Activated T-helper 2 cell treated with anti-CD3 and anti-CD28 coated beads, Interferon-gamma antibody, Interleukin-2, Interleukin-4, amounts not matched to agents 10 μg/mL and 5 μg/mL and 100 μg/mL, durations not matched to agents 14 hours and 24 hours and 36 hours (primary cell): ENCODE measurements at regions not wholly inside any gene's neighbourhood (a gene's known extent, or its start where the extent isn't known, plus 50 kb on each side); places are given as distances from the start of the nearest gene placed in this dataset.
"Not testable (repeated sequence)": the region's sequence is repeated elsewhere in the genome, so short reads cannot be mapped to it uniquely, and the experiment has no call there.

Source experiments
- DNase-seq: peaks from one replicate; pipeline ENCODE4 v3.0.0; 2021; ENCODE audit warnings: low spot score
- H3K27ac Mint-ChIP-seq: one replicate; pipeline ENCODE4 v1.8.0; 2021; ENCODE audit warnings: mixed read lengths
- H3K27me3 Mint-ChIP-seq: one replicate; pipeline ENCODE4 v1.8.0; 2021; ENCODE audit warnings: low read depth, mixed read lengths
- H3K36me3 Mint-ChIP-seq: one replicate; pipeline ENCODE4 v1.8.0; 2021; ENCODE audit warnings: low read depth, mixed read lengths
- H3K4me1 Mint-ChIP-seq: one replicate; pipeline ENCODE4 v1.8.0; 2021; ENCODE audit warnings: low read depth, mixed read lengths
- H3K4me3 Mint-ChIP-seq: one replicate; pipeline ENCODE4 v1.8.0; 2021; ENCODE audit warnings: low read depth, mild to moderate bottlenecking, moderate library complexity, mixed read lengths
- H3K9me3 Mint-ChIP-seq: one replicate; pipeline ENCODE4 v1.8.0; 2021; ENCODE audit warnings: mixed read lengths
- intact Hi-C: fragments of 100-400 bp; cut with micrococcal nuclease; formaldehyde crosslinking; loops from one replicate; pipeline ENCODE4 v1.15.1; 2023

DNA sequence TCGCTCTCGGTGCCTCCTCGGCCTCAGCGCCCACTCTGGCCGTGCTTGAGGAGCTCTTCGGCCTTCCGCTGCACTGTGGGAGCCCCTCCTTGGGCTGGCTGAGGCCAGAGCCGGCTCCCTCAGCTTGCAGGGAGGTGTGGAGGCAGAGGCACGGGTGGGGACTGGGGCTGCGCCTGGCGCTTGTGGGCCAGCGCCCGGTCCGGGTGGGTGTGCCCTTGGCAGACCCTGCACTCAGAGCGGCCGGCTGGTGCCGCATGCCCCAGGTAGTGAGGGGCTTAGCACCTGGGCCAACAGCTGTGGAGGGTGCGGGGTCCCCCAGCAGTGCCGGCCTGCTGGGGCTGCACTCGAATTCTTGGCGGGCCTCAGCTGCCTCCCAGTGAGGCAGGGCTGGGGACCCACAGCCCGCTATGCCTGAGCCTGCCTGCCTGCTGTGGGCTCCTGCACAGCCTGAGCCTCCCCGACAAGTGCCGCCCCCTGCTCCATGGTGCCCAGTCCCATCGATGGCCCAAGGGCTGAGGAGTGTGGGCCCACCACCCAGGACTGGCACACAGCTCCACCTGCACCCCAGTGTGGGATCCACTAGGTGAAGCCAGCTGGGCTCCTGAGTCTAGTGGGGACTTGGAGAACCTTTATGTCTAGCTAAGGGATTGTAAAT, 2085.2 kb upstream of the ACO1 start:
- DNase-seq, result no peak
- no peaks in the 10 kb centered on the region for H3K4me1 Mint-ChIP-seq
- no peaks in the 10 kb centered on the region for H3K27me3 Mint-ChIP-seq
- peaks cover 13% of the 10 kb centered on the region for H3K9me3 Mint-ChIP-seq
- H3K36me3 Mint-ChIP-seq, result no peaks in the 10 kb centered on the region
- intact Hi-C loops, result no loop called here
- H3K4me3 Mint-ChIP-seq, result no peak overlapping the region
- H3K27ac Mint-ChIP-seq, result no peak overlapping the region

DNA sequence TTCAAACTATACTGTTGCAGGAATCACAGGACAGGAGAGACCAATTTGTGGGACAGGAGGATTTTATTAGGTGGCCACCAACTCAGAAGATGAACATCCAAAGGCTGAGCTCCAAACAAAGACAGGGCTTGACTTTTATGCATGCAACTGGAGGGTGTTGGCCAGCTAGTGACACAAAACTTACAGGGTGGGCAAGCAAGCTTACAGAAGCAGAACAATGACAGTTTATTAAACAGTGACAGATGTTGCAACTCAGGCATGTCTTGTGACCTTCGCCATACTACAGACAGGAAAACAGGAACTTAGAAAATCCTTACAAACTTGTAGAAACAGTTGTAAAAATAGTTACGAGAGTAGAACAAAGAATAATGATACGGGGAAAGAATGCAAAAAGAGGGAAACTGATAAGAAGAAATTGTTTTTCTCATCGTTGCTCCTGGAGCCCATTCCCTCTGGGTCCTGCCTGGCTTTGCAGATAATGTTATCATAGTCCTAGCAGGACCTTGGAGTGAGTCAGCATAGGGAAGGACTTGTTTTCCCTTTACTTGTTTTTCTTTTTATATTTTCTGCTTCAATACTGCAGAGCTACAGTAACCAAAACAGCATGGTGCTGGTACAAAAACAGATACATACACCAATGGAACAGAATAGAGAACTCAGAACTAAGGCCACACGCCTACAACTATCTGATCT, 2083.0 kb upstream of the ACO1 start:
- Mint-ChIP-seq H3K27me3 (no peaks in the 10 kb centered on the region), H3K36me3 (no peaks in the 10 kb centered on the region), H3K27ac (no peak overlapping the region), H3K4me3 (no peak overlapping the region), H3K9me3 (peaks cover 21% of the 10 kb centered on the region), H3K4me1 (no peaks in the 10 kb centered on the region)
- intact Hi-C loops, result no loop called here
- no peak for DNase-seq

DNA sequence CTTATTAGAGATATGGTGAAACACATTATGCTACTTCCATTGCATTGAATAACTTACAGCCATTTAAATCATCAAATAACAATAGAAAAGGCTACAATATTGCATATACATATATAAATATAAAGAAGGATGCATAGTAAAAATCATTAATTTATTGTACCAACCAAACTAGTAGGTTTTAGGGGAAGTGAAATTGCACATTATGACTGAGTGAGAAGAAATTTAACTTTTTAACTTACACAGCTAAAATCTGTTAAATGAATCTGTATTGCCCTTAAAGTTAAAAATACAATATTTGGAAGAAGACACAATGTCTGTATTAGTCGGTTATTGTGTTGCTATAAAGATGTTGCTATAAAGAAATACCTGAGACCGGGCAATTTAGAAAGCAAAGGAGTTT, 2073.7 kb upstream of the ACO1 start:
- Mint-ChIP-seq H3K4me3 (no peak overlapping the region), H3K9me3 (peaks cover 2% of the 10 kb centered on the region), H3K36me3 (no peaks in the 10 kb centered on the region), H3K27me3 (no peaks in the 10 kb centered on the region), H3K27ac (no peak overlapping the region), H3K4me1 (no peaks in the 10 kb centered on the region)
- intact Hi-C loops, result no loop called here
- no peak for DNase-seq

DNA sequence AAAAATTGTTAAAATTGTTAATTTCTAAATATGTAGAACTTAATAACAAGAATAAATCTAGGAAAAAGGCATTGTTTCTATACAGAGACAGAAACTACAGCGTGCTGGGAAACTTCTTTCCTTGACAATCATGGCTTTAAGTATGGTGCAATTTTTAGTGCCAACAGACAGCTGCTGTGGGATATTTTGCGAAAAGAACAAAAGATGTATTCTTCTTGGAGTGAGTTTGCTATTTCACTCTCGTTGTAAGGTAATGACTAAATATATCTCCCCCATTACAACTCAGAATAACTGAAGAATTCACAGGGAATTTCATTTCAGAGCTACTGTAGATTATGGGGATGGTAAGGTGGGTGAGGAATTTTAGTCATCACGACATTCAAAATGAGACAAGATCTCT, 2055.0 kb upstream of the ACO1 start:
- Mint-ChIP-seq H3K27ac (no peak overlapping the region), H3K4me1 (no peaks in the 10 kb centered on the region), H3K4me3 (no peak overlapping the region), H3K27me3 (no peaks in the 10 kb centered on the region), H3K36me3 (no peaks in the 10 kb centered on the region), H3K9me3 (no peaks in the 10 kb centered on the region)
- DNase-seq, result no peak
- intact Hi-C loops, result no loop called here

DNA sequence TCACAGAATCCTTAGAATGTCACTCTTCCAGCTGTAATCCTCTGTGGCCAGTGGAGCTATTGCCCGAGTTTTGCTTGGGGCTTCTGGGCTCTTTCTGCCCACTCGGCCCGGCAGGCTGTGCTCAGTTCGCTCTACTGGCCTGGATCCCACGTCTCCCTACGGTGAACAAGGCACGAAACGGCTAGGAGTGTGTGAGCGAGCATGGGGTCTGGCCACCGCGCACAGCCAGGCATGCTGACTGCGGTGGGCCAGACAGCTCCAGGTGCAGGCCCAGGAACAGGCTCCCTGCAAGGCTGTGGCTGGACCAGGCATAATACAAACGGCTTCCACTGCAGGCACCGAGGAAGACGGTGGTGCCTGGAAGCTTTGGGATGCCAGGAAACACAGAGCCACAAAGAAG, 2035.5 kb upstream of the ACO1 start:
- Mint-ChIP-seq H3K9me3 (peaks cover 11% of the 10 kb centered on the region), H3K4me3 (no peak overlapping the region), H3K27me3 (no peaks in the 10 kb centered on the region), H3K36me3 (no peaks in the 10 kb centered on the region), H3K27ac (no peak overlapping the region), H3K4me1 (no peaks in the 10 kb centered on the region)
- no peak for DNase-seq
- intact Hi-C loops, result no loop called here

DNA sequence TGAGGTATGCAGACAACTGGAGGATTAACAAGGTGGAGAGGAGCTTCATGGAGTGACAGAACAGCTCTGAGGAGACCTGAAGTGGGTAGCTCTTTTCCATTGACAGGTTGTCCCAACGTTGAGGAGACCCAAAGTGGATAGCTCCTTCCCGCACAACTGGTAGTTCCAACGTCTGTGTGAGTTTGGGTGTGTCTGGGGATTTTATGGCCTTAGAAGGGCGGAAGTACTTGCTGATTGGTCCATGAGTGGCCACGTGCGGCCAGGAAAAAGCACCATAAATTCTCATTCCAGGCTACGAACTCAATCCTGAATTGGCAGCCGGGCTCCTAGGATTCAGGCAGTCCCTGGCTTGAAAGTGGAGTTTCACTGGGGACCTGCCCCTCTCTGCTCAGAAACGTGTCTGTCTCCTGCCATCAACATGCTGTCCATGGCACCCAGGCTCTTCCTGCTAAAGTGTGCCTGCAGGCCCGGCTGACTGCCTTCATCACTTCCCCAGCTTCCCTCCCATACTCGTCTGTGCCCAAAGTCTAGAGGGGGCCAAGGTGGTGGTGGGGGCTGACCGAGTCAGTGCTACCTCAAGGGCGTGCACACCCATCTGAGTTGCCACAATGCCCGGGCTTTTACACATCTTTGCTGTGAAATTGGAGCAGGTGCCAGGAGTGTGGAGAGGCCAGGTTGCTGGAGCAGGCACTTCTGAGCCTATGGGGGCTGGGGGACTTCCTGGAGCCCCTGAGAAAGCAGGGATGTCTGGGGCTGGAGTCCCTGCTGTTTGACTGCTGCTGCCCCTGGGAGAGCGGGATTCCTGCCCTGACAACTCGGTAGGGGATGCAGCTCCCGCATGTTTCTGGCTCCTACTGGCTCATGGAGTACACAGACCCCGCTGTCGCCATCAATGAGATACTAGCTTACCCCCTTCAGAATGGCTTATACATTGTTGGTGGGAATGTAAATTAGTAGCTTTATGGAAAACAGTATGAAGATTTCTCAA, 2034.6 kb upstream of the ACO1 start:
- no peaks in the 10 kb centered on the region for H3K27me3 Mint-ChIP-seq
- H3K4me3 Mint-ChIP-seq, result no peak overlapping the region
- H3K36me3 Mint-ChIP-seq, result no peaks in the 10 kb centered on the region
- no peak for DNase-seq
- no peaks in the 10 kb centered on the region for H3K4me1 Mint-ChIP-seq
- peaks cover 7% of the 10 kb centered on the region for H3K9me3 Mint-ChIP-seq
- H3K27ac Mint-ChIP-seq, result no peak overlapping the region
- intact Hi-C loops, result no loop called here

DNA sequence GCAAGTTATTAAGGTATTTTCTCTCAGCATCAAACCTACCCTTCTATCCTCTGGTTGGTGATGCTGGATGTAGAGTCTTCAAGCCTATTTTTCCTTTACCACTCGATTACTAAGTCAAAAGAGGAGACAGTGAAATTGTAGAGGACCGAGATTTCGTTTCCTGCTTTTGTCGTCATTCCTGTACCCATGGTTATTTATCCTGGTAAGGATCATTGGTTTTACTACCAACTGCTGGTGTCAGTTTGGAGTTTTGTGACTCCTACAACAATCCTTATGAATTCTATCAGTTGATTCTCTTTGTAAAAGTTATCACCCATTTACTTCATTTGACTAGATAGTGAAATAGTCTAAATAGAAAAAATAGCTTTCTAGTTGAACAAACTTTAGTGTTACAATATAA, 2028.2 kb upstream of the ACO1 start:
- Mint-ChIP-seq H3K9me3 (no peaks in the 10 kb centered on the region), H3K4me1 (no peaks in the 10 kb centered on the region), H3K36me3 (no peaks in the 10 kb centered on the region), H3K27ac (no peak overlapping the region), H3K4me3 (no peak overlapping the region), H3K27me3 (no peaks in the 10 kb centered on the region)
- intact Hi-C loops, result no loop called here
- no peak for DNase-seq

DNA sequence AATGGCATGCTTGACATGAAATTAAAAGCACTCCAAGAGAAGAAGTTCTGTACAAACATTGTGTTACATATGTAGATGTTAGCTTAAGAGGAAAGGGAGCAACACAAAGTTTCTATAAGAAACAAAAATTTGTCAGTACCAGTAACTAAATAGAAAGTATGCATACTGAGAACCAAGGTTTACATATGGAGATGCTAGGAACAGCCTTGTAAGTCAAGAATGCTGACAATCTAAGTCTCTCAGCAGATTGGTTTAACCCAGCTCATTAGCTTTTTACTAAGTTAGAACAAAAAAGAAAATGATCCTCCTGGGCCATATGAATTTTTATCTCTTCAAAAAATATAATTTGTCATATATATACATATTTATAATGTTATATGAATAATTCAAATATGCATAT, 2022.1 kb upstream of the ACO1 start:
- H3K36me3 Mint-ChIP-seq, result no peaks in the 10 kb centered on the region
- no peak overlapping the region for H3K4me3 Mint-ChIP-seq
- no peaks in the 10 kb centered on the region for H3K27me3 Mint-ChIP-seq
- no peaks in the 10 kb centered on the region for H3K4me1 Mint-ChIP-seq
- intact Hi-C loops, result no loop called here
- no peak overlapping the region for H3K27ac Mint-ChIP-seq
- no peak for DNase-seq
- no peaks in the 10 kb centered on the region for H3K9me3 Mint-ChIP-seq

DNA sequence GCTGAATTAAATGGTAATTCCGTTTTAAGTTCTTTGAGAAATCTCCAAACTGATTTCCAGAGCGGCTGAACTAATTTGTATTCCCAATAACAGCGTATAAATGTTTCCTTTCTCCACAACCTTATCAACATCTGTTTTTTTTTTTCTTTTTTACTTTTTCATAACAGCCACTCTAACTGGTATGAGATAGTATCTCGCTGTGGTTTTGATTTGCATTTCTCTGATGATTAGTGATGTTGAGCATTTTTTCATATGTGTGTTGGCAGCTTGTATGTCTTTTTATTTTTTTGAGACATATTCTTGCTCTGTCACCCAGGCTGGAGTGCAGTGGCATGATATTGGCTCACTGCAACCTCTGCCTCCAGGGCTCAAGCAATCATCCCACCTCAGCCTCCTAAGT, 2018.3 kb upstream of the ACO1 start:
- H3K27ac Mint-ChIP-seq, H3K27me3 Mint-ChIP-seq, H3K36me3 Mint-ChIP-seq, H3K9me3 Mint-ChIP-seq, H3K4me3 Mint-ChIP-seq, intact Hi-C loops, H3K4me1 Mint-ChIP-seq, DNase-seq: not testable (repeated sequence)

DNA sequence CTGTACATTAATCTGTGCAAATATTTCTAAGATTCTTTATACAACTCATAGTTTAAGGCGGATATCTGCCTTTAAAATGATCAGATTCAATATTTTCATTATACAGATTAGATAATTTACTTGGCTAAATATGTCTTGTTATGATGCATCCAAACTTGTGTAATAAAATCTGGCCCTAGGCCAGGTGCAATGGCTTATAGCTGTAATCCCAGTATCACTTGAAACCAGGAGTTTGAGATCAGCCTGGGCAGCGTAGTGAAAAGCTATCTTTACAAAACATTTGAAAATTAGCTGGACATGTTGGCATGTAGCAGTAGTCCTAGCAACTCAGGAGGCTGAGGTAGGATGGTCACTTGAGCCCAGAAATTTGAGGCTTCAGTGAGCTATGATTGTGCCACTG, 2002.2 kb upstream of the ACO1 start:
- Mint-ChIP-seq H3K27me3 (no peaks in the 10 kb centered on the region), H3K27ac (no peak overlapping the region), H3K4me1 (no peaks in the 10 kb centered on the region), H3K4me3 (no peak overlapping the region), H3K36me3 (no peaks in the 10 kb centered on the region), H3K9me3 (no peaks in the 10 kb centered on the region)
- intact Hi-C loops, result no loop called here
- DNase-seq, result no peak

DNA sequence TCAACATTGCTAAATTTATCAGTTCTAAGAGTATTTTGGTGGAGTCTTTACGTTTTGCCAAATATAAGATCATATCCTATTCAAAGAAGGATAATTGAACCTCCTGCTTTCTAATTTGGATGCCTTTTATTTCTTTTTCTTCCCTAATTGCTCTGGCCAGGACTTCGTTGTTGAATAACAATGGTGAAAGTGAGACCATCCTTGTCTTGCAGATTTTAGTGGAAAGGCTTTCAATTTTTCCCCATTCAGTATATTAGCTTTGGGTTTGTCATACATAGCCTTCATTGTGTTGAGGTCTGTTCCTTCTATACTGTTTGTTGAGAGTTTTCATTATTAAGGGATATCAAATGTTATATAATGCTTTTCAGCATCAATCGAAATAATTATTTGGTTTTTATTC, 1974.2 kb upstream of the ACO1 start:
- intact Hi-C loops, result no loop called here
- H3K36me3 Mint-ChIP-seq, result no peaks in the 10 kb centered on the region
- peaks cover 30% of the 10 kb centered on the region for H3K9me3 Mint-ChIP-seq
- no peak for DNase-seq
- no peak overlapping the region for H3K4me3 Mint-ChIP-seq
- no peaks in the 10 kb centered on the region for H3K4me1 Mint-ChIP-seq
- no peaks in the 10 kb centered on the region for H3K27me3 Mint-ChIP-seq
- no peak overlapping the region for H3K27ac Mint-ChIP-seq

DNA sequence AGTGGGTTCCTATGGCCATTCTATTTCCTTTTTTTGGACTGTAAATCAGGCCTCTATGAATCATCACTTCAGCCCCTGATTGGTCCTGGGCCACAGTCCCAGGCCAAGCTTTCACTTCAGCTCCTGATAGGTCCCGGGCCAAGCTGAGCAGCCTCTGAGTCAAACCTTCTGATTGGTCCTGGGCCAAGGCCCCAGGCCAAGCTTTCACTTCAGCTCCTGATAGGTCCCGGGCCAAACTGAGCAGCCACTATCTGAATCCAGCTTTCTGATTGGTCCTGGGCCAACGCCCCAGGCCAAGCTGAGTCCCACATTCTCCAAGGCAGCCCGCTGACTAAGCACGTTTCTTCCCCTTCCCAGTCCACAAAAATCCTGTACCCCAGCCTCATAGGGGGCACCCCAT, 1972.9 kb upstream of the ACO1 start:
- no peak for DNase-seq
- H3K36me3 Mint-ChIP-seq, result no peaks in the 10 kb centered on the region
- intact Hi-C loops, result no loop called here
- no peak overlapping the region for H3K4me3 Mint-ChIP-seq
- no peaks in the 10 kb centered on the region for H3K27me3 Mint-ChIP-seq
- H3K27ac Mint-ChIP-seq, result no peak overlapping the region
- H3K9me3 Mint-ChIP-seq, result peaks cover 30% of the 10 kb centered on the region
- no peaks in the 10 kb centered on the region for H3K4me1 Mint-ChIP-seq

DNA sequence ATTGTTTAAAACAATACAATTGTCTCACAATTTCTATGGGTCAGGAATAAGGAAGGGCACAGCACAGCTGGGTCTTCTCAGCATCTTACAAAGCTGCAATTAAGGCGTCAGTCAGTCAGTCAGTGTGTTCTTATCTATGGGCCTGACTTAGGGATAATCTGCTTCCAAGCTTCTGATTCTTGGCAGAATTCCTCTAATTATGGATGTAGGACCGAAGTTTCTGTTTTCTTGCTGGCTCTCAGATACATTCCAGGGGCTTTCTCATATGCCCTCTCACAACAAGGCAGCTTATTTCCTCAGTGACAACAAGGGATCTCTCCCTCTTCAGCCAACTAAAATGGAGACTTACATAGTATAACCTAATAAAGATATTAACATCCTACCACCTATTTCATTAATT, 1925.3 kb upstream of the ACO1 start:
- no peak overlapping the region for H3K4me3 Mint-ChIP-seq
- H3K9me3 Mint-ChIP-seq, result peaks cover 9% of the 10 kb centered on the region
- H3K4me1 Mint-ChIP-seq, result no peaks in the 10 kb centered on the region
- DNase-seq, result no peak
- H3K27me3 Mint-ChIP-seq, result no peaks in the 10 kb centered on the region
- intact Hi-C loops, result no loop called here
- no peaks in the 10 kb centered on the region for H3K36me3 Mint-ChIP-seq
- no peak overlapping the region for H3K27ac Mint-ChIP-seq
